GM12892 (cell line): ENCODE measurements at regions not wholly inside any gene's neighbourhood (a gene's known extent, or its start where the extent isn't known, plus 50 kb on each side); places are given as distances from the start of the nearest gene placed in this dataset.

ENCODE experiments used
- POLR2A ChIP-seq: IDR thresholded peaks from 2 replicates; pipeline ENCODE4 v1.6.1; 2011; ENCODE audit warnings: low read depth, low read length, control low read depth
- POLR2AphosphoS5 ChIP-seq: IDR thresholded peaks from 2 replicates; pipeline ENCODE4 v1.6.1; 2011; ENCODE audit warnings: low read depth, low read length, control low read depth

DNA sequence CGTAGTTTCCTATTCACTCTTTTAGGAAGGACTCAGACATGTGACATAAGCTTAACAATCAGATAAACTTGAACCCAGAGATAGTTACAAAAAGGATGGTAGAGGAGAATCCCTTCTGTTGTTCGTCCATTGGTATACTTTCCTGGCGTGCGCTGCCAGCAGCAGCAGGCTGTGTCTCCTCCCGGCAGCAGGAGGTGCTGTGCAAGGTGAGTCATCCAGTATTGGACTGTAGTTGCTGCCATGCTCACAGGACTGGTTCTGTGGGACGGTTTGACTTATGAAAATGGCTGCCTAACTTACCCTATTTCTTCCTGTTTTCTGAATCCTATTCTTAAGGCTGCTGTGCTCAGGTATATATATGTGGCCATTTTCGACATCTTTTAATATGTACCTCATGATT lies 253.4 kb upstream of the LRRC3B start:
- no peak for TF ChIP-seq POLR2A
- TF ChIP-seq POLR2AphosphoS5, result no peak
